Mesodermal cell (in vitro differentiated cells): ENCODE measurements at regions not wholly inside any gene's neighbourhood (a gene's known extent, or its start where the extent isn't known, plus 50 kb on each side); places are given as distances from the start of the nearest gene placed in this dataset.
"Not testable (repeated sequence)": the region's sequence is repeated elsewhere in the genome, so short reads cannot be mapped to it uniquely, and the experiment has no call there.

ENCODE experiments used
- H3K27ac ChIP-seq: 2 replicates; pipeline ENCODE4 v1.7.0; 2013; ENCODE audit warnings: mild to moderate bottlenecking, low read depth, low read length, moderate library complexity; ENCODE audit not compliant: severe bottlenecking
- H3K36me3 ChIP-seq: 2 replicates; pipeline ENCODE4 v1.7.1; 2013; ENCODE audit warnings: mild to moderate bottlenecking, low read length, moderate library complexity; ENCODE audit not compliant: control insufficient read depth, insufficient read depth
- H3K4me1 ChIP-seq: one replicate; pipeline ENCODE4 v1.7.1; 2013; ENCODE audit warnings: mild to moderate bottlenecking, low read length; ENCODE audit not compliant: insufficient read depth, control insufficient read depth, poor library complexity, severe bottlenecking
- H3K4me3 ChIP-seq: 2 replicates; pipeline ENCODE4 v1.7.0; 2013; ENCODE audit warnings: low read length, control low read depth, mild to moderate bottlenecking; ENCODE audit not compliant: insufficient read depth, poor library complexity, severe bottlenecking; ENCODE audit errors: extremely low read depth
- H3K9me3 ChIP-seq: 2 replicates; pipeline ENCODE4 v1.7.1; 2013; ENCODE audit warnings: mild to moderate bottlenecking, low read length, moderate library complexity; ENCODE audit not compliant: control insufficient read depth
- WGBS, 2 experiments: methylation state at CpG; one replicate each; pipeline ENCODE4 v1.1.5; 2013; ENCODE audit warnings: missing lambda C conversion rate in 2 of 2; ENCODE audit not compliant: insufficient coverage in 2 of 2; 5-methylcytosine and 5-hydroxymethylcytosine counted together

GRCh38 chr11:26929806-26930517 lies 64.0 kb upstream of the FIBIN start:
- H3K9me3 ChIP-seq: peaks cover 4% of the 10 kb centered on the region
- no peak overlapping the region for H3K4me3 ChIP-seq
- no peak overlapping the region for H3K27ac ChIP-seq
- 97% methylated on average over 3 of the region's 3 CpGs for WGBS, 2 experiments
- no peaks in the 10 kb centered on the region for H3K36me3 ChIP-seq
- no peaks in the 10 kb centered on the region for H3K4me1 ChIP-seq

GRCh38 chr11:26930518-26931247 lies 63.2 kb upstream of the FIBIN start:
- Histone ChIP-seq H3K4me3 (no peak overlapping the region), H3K27ac (no peak overlapping the region), H3K9me3 (peaks cover 4% of the 10 kb centered on the region), H3K4me1 (no peaks in the 10 kb centered on the region), H3K36me3 (no peaks in the 10 kb centered on the region)
- no CpG with 5 or more reads among the region's 1 CpG for WGBS, 2 experiments

- Histone ChIP-seq H3K36me3 (no peaks in the 10 kb centered on the region), H3K27ac (no peak overlapping the region), H3K4me3 (no peak overlapping the region), H3K4me1 (no peaks in the 10 kb centered on the region), H3K9me3 (peaks cover 4% of the 10 kb centered on the region)
- 100% methylated on average over 1 of the region's 1 CpG; no CpG with 5 or more reads in 1 of the 2 experiments for WGBS, 2 experiments
These were observed 62.7 kb upstream of the FIBIN start for GRCh38 chr11:26931248-26931631.

GRCh38 chr11:26931881-26932280 lies 62.0 kb upstream of the FIBIN start:
- Histone ChIP-seq H3K4me3 (no peak overlapping the region), H3K27ac (no peak overlapping the region), H3K4me1 (no peaks in the 10 kb centered on the region), H3K36me3 (no peaks in the 10 kb centered on the region), H3K9me3 (peaks cover 4% of the 10 kb centered on the region)

- Histone ChIP-seq H3K4me3 (no peak overlapping the region), H3K4me1 (no peaks in the 10 kb centered on the region), H3K9me3 (peaks cover 4% of the 10 kb centered on the region), H3K36me3 (no peaks in the 10 kb centered on the region), H3K27ac (no peak overlapping the region)
- 66% methylated on average over 3 of the region's 3 CpGs for WGBS, 2 experiments
These were observed 57.8 kb upstream of the FIBIN start for GRCh38 chr11:26936109-26936508.

- Histone ChIP-seq H3K9me3 (peaks cover 4% of the 10 kb centered on the region), H3K4me3 (no peak overlapping the region), H3K27ac (no peak overlapping the region), H3K36me3 (no peaks in the 10 kb centered on the region), H3K4me1 (no peaks in the 10 kb centered on the region)
These were observed 56.5 kb upstream of the FIBIN start for GRCh38 chr11:26937386-26937785.

GRCh38 chr11:26940501-26940900 lies 53.4 kb upstream of the FIBIN start:
- not testable (repeated sequence) for H3K36me3 ChIP-seq, H3K4me3 ChIP-seq, H3K4me1 ChIP-seq, H3K27ac ChIP-seq, H3K9me3 ChIP-seq
- 73 to 100% methylated on average over 1 to 2 of the region's 2 CpGs for WGBS, 2 experiments

- H3K4me3 ChIP-seq: no peak overlapping the region
- no peaks in the 10 kb centered on the region for H3K36me3 ChIP-seq
- 100% methylated on average over 1 to 2 of the region's 3 CpGs for whole genome bisulfite sequencing, 2 experiments
- H3K4me1 ChIP-seq: peaks cover 8% of the 10 kb centered on the region
- H3K9me3 ChIP-seq: no peaks in the 10 kb centered on the region
- no peak overlapping the region for H3K27ac ChIP-seq
These were observed 51.6 kb upstream of the FIBIN start for GRCh38 chr11:26942356-26942755.

GRCh38 chr11:26943636-26944035 lies 50.3 kb upstream of the FIBIN start:
- peaks cover 8% of the 10 kb centered on the region for H3K4me1 ChIP-seq
- no peaks in the 10 kb centered on the region for H3K36me3 ChIP-seq
- H3K27ac ChIP-seq: no peak overlapping the region
- WGBS, 2 experiments: 72 to 94% methylated on average over 3 of the region's 3 CpGs
- H3K4me3 ChIP-seq: no peak overlapping the region
- no peaks in the 10 kb centered on the region for H3K9me3 ChIP-seq
